Breast epithelium (tissue), 3 donors: ENCODE measurements at regions not wholly inside any gene's neighbourhood (a gene's known extent, or its start where the extent isn't known, plus 50 kb on each side); places are given as distances from the start of the nearest gene placed in this dataset.

ENCODE experiments used
- POLR2A ChIP-seq: fragments of 450-650 bp; IDR thresholded peaks from one replicate; pipeline ENCODE4 v1.6.1; 2016; ENCODE audit warnings: antibody characterized with exemption, mild to moderate bottlenecking, moderate library complexity
- POLR2AphosphoS5 ChIP-seq, 3 donors: sonication (generic); formaldehyde crosslinking; IDR thresholded peaks; one replicate each; pipeline ENCODE4 v1.6.1; 2017; ENCODE audit warnings: antibody characterized with exemption in 3 of 3
- TF ChIP-seq, protein P1 (sequence below), 3 donors: fragments of 450-650 bp; IDR thresholded peaks; one replicate each; pipeline ENCODE4 v1.5.1; 2016 to 2017; ENCODE audit warnings: antibody characterized with exemption in 3 of 3, mild to moderate bottlenecking in 3 of 3, moderate library complexity in 3 of 3

DNA sequence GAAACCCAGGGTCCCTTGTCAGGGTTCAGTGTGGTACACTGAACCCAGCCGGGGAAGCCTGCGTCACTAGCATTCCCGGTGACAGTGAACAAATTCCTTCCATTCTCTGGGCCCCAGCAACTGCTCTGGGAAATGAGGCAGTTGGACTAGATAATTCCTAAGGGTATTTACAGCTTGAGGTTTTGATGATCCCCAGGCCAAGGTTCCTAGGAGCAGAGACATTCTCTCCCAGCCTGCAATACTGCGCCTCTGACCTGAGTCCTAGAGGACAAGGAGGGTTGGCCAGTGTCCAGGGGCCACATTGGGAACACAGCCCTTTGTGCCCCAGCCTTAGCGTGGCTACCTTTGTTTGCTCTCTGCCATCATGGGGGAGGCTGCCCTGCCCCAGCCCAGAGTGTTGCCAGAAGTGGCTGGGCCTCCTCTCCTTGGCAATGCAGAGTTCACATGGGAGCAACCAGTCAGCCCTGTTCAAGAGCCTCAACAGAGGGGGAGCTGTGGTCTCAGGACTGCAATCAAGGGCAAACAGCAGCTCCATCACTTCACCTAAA is 178.2 kb downstream of the SEC61B start:
- TF ChIP-seq, protein P1, sequence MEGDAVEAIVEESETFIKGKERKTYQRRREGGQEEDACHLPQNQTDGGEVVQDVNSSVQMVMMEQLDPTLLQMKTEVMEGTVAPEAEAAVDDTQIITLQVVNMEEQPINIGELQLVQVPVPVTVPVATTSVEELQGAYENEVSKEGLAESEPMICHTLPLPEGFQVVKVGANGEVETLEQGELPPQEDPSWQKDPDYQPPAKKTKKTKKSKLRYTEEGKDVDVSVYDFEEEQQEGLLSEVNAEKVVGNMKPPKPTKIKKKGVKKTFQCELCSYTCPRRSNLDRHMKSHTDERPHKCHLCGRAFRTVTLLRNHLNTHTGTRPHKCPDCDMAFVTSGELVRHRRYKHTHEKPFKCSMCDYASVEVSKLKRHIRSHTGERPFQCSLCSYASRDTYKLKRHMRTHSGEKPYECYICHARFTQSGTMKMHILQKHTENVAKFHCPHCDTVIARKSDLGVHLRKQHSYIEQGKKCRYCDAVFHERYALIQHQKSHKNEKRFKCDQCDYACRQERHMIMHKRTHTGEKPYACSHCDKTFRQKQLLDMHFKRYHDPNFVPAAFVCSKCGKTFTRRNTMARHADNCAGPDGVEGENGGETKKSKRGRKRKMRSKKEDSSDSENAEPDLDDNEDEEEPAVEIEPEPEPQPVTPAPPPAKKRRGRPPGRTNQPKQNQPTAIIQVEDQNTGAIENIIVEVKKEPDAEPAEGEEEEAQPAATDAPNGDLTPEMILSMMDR (IDR thresholded peaks at IDR 0.05) = no peak
- TF ChIP-seq POLR2A = no peak
- no peak for TF ChIP-seq POLR2AphosphoS5 (IDR thresholded peaks at IDR 0.05)
